CD4-positive, alpha-beta T cell (primary cell): ENCODE measurements at regions not wholly inside any gene's neighbourhood (a gene's known extent, or its start where the extent isn't known, plus 50 kb on each side); places are given as distances from the start of the nearest gene placed in this dataset.

ENCODE experiments used
- ATAC-seq: fragments of 200-7000 bp; cut with Tn5 transposase; one replicate; pipeline ENCODE4 v1.10.0; 2022; ENCODE audit warnings: mild to moderate bottlenecking; ENCODE audit not compliant: poor library complexity
- CTCF ChIA-PET: fragments of 350-600 bp; sonication (Branson Sonifier 250); formaldehyde crosslinking; loops from one replicate; lab custom pipeline; 2021; ENCODE audit warnings: antibody characterized with exemption, inconsistent platforms; lab: Charles Lee
- POLR2A ChIA-PET: fragments of 350-600 bp; sonication (Branson Sonifier 250); formaldehyde crosslinking; loops from one replicate; lab custom pipeline; 2021; ENCODE audit warnings: antibody characterized with exemption, inconsistent platforms; lab: Charles Lee
- DNase-seq, 14 experiments: peaks; one replicate each; pipeline ENCODE4 v3.0.0-alpha.2; 2013 to 2020; ENCODE audit warnings: mixed read lengths in 2 of 14
- H3K27ac ChIP-seq, 2 donors: one replicate each; pipeline versions ENCODE4 v1.5.1 to v1.7.0; 2013; ENCODE audit warnings: low read length in 2 of 2, low read depth in 1 of 2, mild to moderate bottlenecking in 1 of 2
- H3K27me3 ChIP-seq, 2 experiments: 1 replicate in 1 of 2; 2 replicates in 1 of 2; pipeline versions ENCODE4 v1.6.1 to v1.7.0; 2013; ENCODE audit warnings: low read length in 2 of 2, control low read depth in 1 of 2, mild to moderate bottlenecking in 1 of 2, moderate library complexity in 1 of 2; ENCODE audit not compliant: insufficient read depth in 2 of 2, control insufficient read depth in 1 of 2
- H3K36me3 ChIP-seq: one replicate; pipeline ENCODE4 v1.6.1; 2013; ENCODE audit warnings: low read length, control low read depth; ENCODE audit not compliant: insufficient read depth
- H3K4me1 ChIP-seq: one replicate; pipeline ENCODE4 v1.6.1; 2013; ENCODE audit warnings: low read length, control low read depth; ENCODE audit not compliant: insufficient read depth
- H3K4me3 ChIP-seq: one replicate; pipeline ENCODE4 v1.5.1; 2013; ENCODE audit warnings: mild to moderate bottlenecking, low read length, moderate library complexity
- H3K9me3 ChIP-seq, 2 experiments: 1 replicate in 1 of 2; 2 replicates in 1 of 2; pipeline versions ENCODE4 v1.6.1 to v1.7.0; 2013; ENCODE audit warnings: low read length in 2 of 2, mild to moderate bottlenecking in 2 of 2, control low read depth in 1 of 2, moderate library complexity in 1 of 2; ENCODE audit not compliant: control insufficient read depth in 1 of 2, insufficient read depth in 1 of 2
- H3K27ac Mint-ChIP-seq: one replicate; pipeline ENCODE4 v1.8.0; 2020; ENCODE audit warnings: mixed read lengths
- H3K27me3 Mint-ChIP-seq: one replicate; pipeline ENCODE4 v1.8.0; 2021; ENCODE audit warnings: mixed read lengths
- H3K36me3 Mint-ChIP-seq: one replicate; pipeline ENCODE4 v1.8.0; 2021; ENCODE audit warnings: low read depth, mixed read lengths
- H3K4me1 Mint-ChIP-seq: one replicate; pipeline ENCODE4 v1.8.0; 2021; ENCODE audit warnings: low read depth, mixed read lengths
- H3K4me3 Mint-ChIP-seq: one replicate; pipeline ENCODE4 v1.8.0; 2020; ENCODE audit warnings: mild to moderate bottlenecking, mixed read lengths
- H3K9me3 Mint-ChIP-seq: one replicate; pipeline ENCODE4 v1.8.0; 2020; ENCODE audit warnings: mixed read lengths
- intact Hi-C, 2 experiments: fragments of 100-400 bp; cut with DNase I in 1 of 2; cut with micrococcal nuclease in 1 of 2; formaldehyde crosslinking; loops; one replicate each; pipeline versions ENCODE4 v1.15.1 to v1.9.0; 2023 to 2025; cut with DNase I, micrococcal nuclease
- TF ChIP-seq, protein P1 (sequence below): fragments of 200-600 bp; IDR thresholded peaks from one replicate; pipeline ENCODE4 v1.8.0; 2022; ENCODE audit warnings: antibody characterized with exemption, mild to moderate bottlenecking

DNA sequence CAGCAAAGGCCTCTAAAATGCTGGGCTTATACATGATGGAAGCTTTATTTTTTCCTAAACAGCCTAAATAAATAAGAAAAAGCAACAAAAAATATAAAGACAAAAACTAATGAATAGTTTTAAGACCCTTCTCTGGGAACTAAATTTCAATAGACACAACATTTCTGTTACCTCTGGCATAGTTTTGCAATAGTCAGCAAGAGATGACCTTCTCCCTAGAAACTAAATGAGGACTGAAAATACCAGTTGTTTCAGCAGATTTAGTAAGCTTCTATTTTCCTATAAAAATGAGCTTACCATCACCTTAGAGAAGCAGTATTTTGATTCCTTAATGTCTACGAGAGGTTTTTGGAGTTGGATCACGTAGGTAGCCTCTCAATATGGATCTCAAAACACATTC, 471.4 kb upstream of the NRP1 start:
- TF ChIP-seq, protein P1, sequence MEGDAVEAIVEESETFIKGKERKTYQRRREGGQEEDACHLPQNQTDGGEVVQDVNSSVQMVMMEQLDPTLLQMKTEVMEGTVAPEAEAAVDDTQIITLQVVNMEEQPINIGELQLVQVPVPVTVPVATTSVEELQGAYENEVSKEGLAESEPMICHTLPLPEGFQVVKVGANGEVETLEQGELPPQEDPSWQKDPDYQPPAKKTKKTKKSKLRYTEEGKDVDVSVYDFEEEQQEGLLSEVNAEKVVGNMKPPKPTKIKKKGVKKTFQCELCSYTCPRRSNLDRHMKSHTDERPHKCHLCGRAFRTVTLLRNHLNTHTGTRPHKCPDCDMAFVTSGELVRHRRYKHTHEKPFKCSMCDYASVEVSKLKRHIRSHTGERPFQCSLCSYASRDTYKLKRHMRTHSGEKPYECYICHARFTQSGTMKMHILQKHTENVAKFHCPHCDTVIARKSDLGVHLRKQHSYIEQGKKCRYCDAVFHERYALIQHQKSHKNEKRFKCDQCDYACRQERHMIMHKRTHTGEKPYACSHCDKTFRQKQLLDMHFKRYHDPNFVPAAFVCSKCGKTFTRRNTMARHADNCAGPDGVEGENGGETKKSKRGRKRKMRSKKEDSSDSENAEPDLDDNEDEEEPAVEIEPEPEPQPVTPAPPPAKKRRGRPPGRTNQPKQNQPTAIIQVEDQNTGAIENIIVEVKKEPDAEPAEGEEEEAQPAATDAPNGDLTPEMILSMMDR, result no peak
- intact Hi-C loops, result no loop called here

DNA sequence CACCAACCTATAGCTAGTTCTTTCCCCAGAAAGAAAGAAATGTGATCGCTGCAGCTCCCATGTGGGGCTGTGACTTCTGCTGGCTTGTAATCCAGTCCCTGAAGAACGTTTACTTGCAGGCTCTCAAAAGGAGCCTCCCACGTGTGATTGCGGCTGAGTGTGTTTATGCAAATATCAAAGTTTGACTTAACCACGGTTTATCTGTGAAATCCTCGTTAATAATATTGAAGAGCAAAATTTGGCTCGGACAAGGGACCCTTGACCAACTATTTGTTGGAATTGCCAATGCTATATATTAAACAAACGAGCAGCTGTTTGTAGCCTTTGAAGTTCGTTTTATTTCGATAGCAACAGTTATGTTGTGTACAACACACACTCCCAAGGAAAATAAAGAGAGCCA, 470.1 kb upstream of the NRP1 start:
- intact Hi-C loops, result no loop called here
- Mint-ChIP-seq H3K4me1 (no peaks in the 10 kb centered on the region), H3K27me3 (no peaks in the 10 kb centered on the region), H3K9me3 (no peaks in the 10 kb centered on the region), H3K36me3 (no peaks in the 10 kb centered on the region), H3K27ac (no peak overlapping the region), H3K4me3 (no peak overlapping the region)
- CTCF ChIA-PET, result no interaction called here
- Histone ChIP-seq H3K4me3 (no peak overlapping the region), H3K36me3 (no peaks in the 10 kb centered on the region), H3K9me3 (no peaks in the 10 kb centered on the region), H3K4me1 (no peaks in the 10 kb centered on the region), H3K27me3 (no peaks in the 10 kb centered on the region), H3K27ac (no peak overlapping the region)
- POLR2A ChIA-PET, result no interaction called here
- ATAC-seq, result no peak
- TF ChIP-seq, protein P1, result no peak
- DNase-seq, result no peak

More for the DNA sequence above, 471.4 kb upstream of the NRP1 start:
- no peak overlapping the region for H3K27ac Mint-ChIP-seq
- H3K9me3 Mint-ChIP-seq, result no peaks in the 10 kb centered on the region
- Histone ChIP-seq H3K27me3 (no peaks in the 10 kb centered on the region), H3K4me3 (no peak overlapping the region), H3K36me3 (no peaks in the 10 kb centered on the region), H3K9me3 (no peaks in the 10 kb centered on the region), H3K27ac (no peak overlapping the region), H3K4me1 (no peaks in the 10 kb centered on the region)
- no peaks in the 10 kb centered on the region for H3K4me1 Mint-ChIP-seq
- POLR2A ChIA-PET, result no interaction called here
- H3K4me3 Mint-ChIP-seq, result no peak overlapping the region
- H3K36me3 Mint-ChIP-seq, result no peaks in the 10 kb centered on the region
- ATAC-seq (no peak), DNase-seq (no peak)
- no peaks in the 10 kb centered on the region for H3K27me3 Mint-ChIP-seq
- CTCF ChIA-PET, result no interaction called here

DNA sequence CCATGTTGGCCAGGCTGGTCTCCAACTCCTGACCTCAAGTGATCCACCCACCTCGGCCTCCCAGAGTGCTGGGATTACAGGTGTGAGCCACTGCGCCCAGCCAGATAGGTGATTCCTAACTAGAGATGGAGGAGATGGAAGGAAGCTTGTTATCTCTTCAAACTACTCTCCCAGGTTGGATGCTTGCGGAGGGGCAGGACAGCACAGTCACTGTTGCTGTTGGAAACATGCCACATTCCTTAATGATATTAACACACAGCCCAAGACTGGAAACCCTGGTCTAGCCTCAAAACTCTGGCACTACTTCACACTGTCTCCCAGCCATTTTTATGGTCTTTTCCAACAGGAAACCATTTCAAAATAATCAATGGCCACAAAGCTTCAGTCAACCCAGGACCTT, 468.8 kb upstream of the NRP1 start:
- Mint-ChIP-seq H3K9me3 (no peaks in the 10 kb centered on the region), H3K4me1 (no peaks in the 10 kb centered on the region), H3K4me3 (no peak overlapping the region), H3K36me3 (no peaks in the 10 kb centered on the region), H3K27me3 (no peaks in the 10 kb centered on the region), H3K27ac (no peak overlapping the region)
- DNase-seq, result no peak
- CTCF ChIA-PET, result no interaction called here
- no peak overlapping the region for H3K4me3 ChIP-seq
- H3K4me1 ChIP-seq, result no peaks in the 10 kb centered on the region
- no peak overlapping the region for H3K27ac ChIP-seq
- TF ChIP-seq, protein P1, result no peak
- H3K36me3 ChIP-seq, result no peaks in the 10 kb centered on the region
- no peaks in the 10 kb centered on the region for H3K27me3 ChIP-seq
- intact Hi-C loops, result no loop called here
- POLR2A ChIA-PET, result no interaction called here
- ATAC-seq, result no peak
- H3K9me3 ChIP-seq, result no peaks in the 10 kb centered on the region
